ENCODE measurements at regions not wholly inside any gene's neighbourhood (a gene's known extent, or its start where the extent isn't known, plus 50 kb on each side); places are given as distances from the start of the nearest gene placed in this dataset.

DNA sequence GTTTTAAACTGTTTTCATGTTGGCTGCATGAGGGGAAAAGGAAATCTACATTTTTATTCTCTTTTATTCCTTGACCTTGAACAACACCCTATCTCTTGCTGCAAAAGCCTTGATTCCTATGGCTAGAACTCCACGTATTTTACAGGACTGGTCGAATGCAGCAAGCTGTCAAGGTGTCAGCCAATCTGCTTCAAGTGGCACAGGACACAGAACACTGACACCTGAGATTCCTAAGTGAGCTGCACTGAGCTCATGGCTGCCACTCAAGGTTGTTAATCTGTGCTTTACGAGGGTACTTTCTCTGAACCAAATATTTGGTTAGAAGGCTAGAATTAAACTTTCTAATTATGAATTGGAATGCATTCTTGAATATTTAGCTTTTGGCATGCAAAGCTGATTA lies 349.7 kb upstream of the COBL start:
- 19% methylated on average over 3 of the region's 3 CpGs for WGBS
- no peak overlapping the region for H3K4me3 ChIP-seq
- H3K27me3 ChIP-seq (replicated peaks; ENCODE audit: insufficient read depth) = no peaks in the 10 kb centered on the region
- intact Hi-C loops (cut with DNase I) = no loop called here
- no peaks in the 10 kb centered on the region for H3K4me1 ChIP-seq (replicated peaks)
- TF ChIP-seq POLR2A (IDR thresholded peaks at IDR 0.05) = no peak
- no peak for TF ChIP-seq CTCF (IDR thresholded peaks at IDR 0.05)
- no peak for TF ChIP-seq POLR2AphosphoS5 (IDR thresholded peaks at IDR 0.05)
- DNase-seq (ENCODE audit: low spot score) = no peak
- no peaks in the 10 kb centered on the region for H3K36me3 ChIP-seq
- H3K27ac ChIP-seq = no peak overlapping the region
- H3K9me3 ChIP-seq = no peaks in the 10 kb centered on the region

- TF ChIP-seq CTCF (IDR thresholded peaks at IDR 0.05) = no peak
- TF ChIP-seq POLR2AphosphoS5 (IDR thresholded peaks at IDR 0.05) = no peak
- no peak for TF ChIP-seq POLR2A (IDR thresholded peaks at IDR 0.05)
- no peaks in the 10 kb centered on the region for H3K9me3 ChIP-seq
- H3K27me3 ChIP-seq (replicated peaks; ENCODE audit: insufficient read depth) = no peaks in the 10 kb centered on the region
- 79% methylated on average over 7 of the region's 7 CpGs for WGBS
- intact Hi-C loops (cut with DNase I) = no loop called here
- no peaks in the 10 kb centered on the region for H3K4me1 ChIP-seq (replicated peaks)
- no peak overlapping the region for H3K27ac ChIP-seq
- DNase-seq (ENCODE audit: low spot score) = no peak
- no peaks in the 10 kb centered on the region for H3K36me3 ChIP-seq
- no peak overlapping the region for H3K4me3 ChIP-seq
Measured at GRCh38 chr7:51665045-51665780, 348.6 kb upstream of the COBL start.

DNA sequence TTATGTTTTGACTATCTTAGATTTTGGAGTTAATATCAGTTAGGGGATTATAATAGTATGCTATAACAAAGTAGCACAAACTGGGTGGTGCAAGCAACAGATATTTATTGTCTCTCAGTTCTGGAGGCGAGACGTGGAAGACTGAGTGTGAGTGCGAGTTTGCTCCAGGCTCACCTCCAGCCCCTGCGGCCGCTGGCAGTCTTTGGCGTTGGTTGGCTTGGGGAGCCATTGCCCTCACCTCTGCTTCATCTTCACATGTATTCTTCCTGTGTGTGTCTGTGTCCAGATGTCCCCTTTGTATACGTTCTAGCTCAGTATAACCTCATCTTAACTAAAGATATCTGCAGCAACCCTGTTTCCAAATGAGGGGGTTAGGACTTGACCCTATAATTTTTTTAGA lies 343.9 kb upstream of the COBL start:
- no peak overlapping the region for H3K4me3 ChIP-seq
- WGBS = 96% methylated on average over 7 of the region's 7 CpGs
- H3K9me3 ChIP-seq = no peaks in the 10 kb centered on the region
- intact Hi-C loops (cut with DNase I) = no loop called here
- no peaks in the 10 kb centered on the region for H3K36me3 ChIP-seq
- no peak for TF ChIP-seq CTCF (IDR thresholded peaks at IDR 0.05)
- no peak for TF ChIP-seq POLR2AphosphoS5 (IDR thresholded peaks at IDR 0.05)
- no peak for TF ChIP-seq POLR2A (IDR thresholded peaks at IDR 0.05)
- no peak for DNase-seq (ENCODE audit: low spot score)
- H3K27me3 ChIP-seq (replicated peaks; ENCODE audit: insufficient read depth) = no peaks in the 10 kb centered on the region
- no peak overlapping the region for H3K27ac ChIP-seq
- no peaks in the 10 kb centered on the region for H3K4me1 ChIP-seq (replicated peaks)

DNA sequence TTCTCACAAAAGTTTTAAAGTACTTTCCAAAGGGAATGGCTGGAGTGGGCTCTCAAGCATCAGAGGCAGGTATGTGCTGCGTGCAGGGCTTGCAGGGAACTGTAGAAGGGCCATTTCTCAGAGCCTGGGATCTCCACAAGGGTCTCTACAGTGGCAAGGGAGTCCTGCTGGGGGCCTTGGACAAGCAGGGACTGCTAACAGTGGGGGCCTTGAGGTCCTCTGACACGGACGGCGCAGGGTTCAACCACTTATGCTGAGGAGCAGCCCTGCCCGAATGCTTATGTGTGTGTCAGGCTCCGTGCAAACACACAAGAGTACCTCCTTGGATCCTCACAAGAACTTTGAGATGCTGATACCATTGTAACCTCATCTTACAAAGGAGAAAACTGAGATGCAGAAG lies 342.1 kb upstream of the COBL start:
- H3K9me3 ChIP-seq = no peaks in the 10 kb centered on the region
- no peak overlapping the region for H3K27ac ChIP-seq
- H3K4me1 ChIP-seq (replicated peaks) = no peaks in the 10 kb centered on the region
- no peaks in the 10 kb centered on the region for H3K27me3 ChIP-seq (replicated peaks; ENCODE audit: insufficient read depth)
- no peak for TF ChIP-seq CTCF (IDR thresholded peaks at IDR 0.05)
- TF ChIP-seq POLR2AphosphoS5 (IDR thresholded peaks at IDR 0.05) = no peak
- no peak for TF ChIP-seq POLR2A (IDR thresholded peaks at IDR 0.05)
- intact Hi-C loops (cut with DNase I) = no loop called here
- WGBS = 79% methylated on average over 6 of the region's 6 CpGs
- DNase-seq (ENCODE audit: low spot score) = no peak
- H3K4me3 ChIP-seq = no peak overlapping the region
- no peaks in the 10 kb centered on the region for H3K36me3 ChIP-seq

DNA sequence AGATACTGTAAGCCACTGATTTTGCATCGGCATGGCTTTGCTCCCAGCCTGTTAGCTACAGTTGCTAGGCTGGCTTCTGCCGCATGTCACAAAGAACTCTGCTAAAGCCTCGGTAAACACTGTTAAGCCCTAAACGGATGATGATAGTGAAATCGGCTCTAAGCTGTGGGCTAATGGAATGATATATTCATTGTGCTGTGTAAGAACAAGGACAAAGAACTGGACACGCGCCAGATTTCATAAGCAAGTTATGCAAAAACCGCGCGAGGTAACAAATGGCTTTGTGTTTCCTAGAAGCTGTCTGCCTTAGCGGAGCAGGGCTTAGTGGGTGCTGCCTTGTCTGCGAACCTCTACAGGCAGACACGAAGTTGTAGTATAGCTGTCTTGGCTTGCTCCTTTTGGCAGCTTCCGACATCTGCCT lies 331.3 kb upstream of the COBL start:
- TF ChIP-seq POLR2AphosphoS5 (IDR thresholded peaks at IDR 0.05) = peak; percentile 87
- no peak for TF ChIP-seq CTCF (IDR thresholded peaks at IDR 0.05)
- TF ChIP-seq POLR2A (IDR thresholded peaks at IDR 0.05) = no peak
- intact Hi-C loops (cut with DNase I) = no loop called here
- Histone ChIP-seq H3K9me3 (no peaks in the 10 kb centered on the region), H3K4me3 (no peak overlapping the region), H3K4me1 (replicated peaks) (no peaks in the 10 kb centered on the region), H3K27me3 (replicated peaks; ENCODE audit: insufficient read depth) (no peaks in the 10 kb centered on the region), H3K36me3 (no peaks in the 10 kb centered on the region), H3K27ac (no peak overlapping the region)
- WGBS = 12% methylated on average over 14 of the region's 14 CpGs
- DNase-seq (ENCODE audit: low spot score) = peak; percentile 78
